Thyroid gland (tissue), 4 donors: ENCODE measurements at regions not wholly inside any gene's neighbourhood (a gene's known extent, or its start where the extent isn't known, plus 50 kb on each side); places are given as distances from the start of the nearest gene placed in this dataset.

ENCODE experiments used
- CTCF ChIP-seq, 6 experiments: fragments of 200-600 bp in 3 of 6; fragments of 450-650 bp in 3 of 6; sonication (generic) in 3 of 6; IDR thresholded peaks; one replicate each; pipeline ENCODE4 v1.5.1; 2016 to 2019; ENCODE audit warnings: antibody characterized with exemption in 6 of 6, mild to moderate bottlenecking in 2 of 6, inconsistent platforms in 1 of 6, moderate library complexity in 1 of 6
- POLR2A ChIP-seq, 2 donors: fragments of 450-650 bp; IDR thresholded peaks; one replicate each; pipeline ENCODE4 v1.6.1; 2017; ENCODE audit warnings: antibody characterized with exemption in 2 of 2, mild to moderate bottlenecking in 2 of 2, moderate library complexity in 1 of 2

- TF ChIP-seq CTCF (IDR thresholded peaks at IDR 0.05) (no peak), POLR2A (IDR thresholded peaks at IDR 0.05) (no peak)
These were observed 51.7 kb upstream of the CHD2 start for GRCh38 chr15:92848464-92848851.
